ENCODE measurements at regions not wholly inside any gene's neighbourhood (a gene's known extent, or its start where the extent isn't known, plus 50 kb on each side); places are given as distances from the start of the nearest gene placed in this dataset.
"Not testable (repeated sequence)": the region's sequence is repeated elsewhere in the genome, so short reads cannot be mapped to it uniquely, and the experiment has no call there.

DNA sequence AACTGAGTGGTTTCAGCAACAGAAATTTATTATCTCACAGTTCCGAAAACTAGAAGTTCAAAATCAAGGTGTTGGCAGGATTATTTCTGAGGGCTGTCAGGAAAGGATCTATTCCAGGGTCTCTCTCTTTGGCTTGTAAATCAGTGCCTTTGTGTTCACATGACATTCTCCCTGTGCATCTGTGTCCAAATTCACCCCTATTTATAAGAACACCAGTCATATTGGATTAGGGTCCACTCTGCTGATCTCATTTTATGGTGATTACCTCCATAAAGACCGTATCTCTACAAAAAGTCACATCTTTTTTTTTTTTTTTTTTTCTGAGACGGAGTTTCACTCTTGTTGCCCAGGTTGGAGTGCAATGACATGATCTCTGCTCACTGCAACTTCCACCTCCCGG lies 68.6 kb upstream of the MARCKS start:
- no peak overlapping the region for H3K27ac ChIP-seq (ENCODE audit: low read depth, low read length)
- WGBS, 3 donors: 83 to 99% (median 95%) methylated on average over 4 of the region's 4 CpGs

DNA sequence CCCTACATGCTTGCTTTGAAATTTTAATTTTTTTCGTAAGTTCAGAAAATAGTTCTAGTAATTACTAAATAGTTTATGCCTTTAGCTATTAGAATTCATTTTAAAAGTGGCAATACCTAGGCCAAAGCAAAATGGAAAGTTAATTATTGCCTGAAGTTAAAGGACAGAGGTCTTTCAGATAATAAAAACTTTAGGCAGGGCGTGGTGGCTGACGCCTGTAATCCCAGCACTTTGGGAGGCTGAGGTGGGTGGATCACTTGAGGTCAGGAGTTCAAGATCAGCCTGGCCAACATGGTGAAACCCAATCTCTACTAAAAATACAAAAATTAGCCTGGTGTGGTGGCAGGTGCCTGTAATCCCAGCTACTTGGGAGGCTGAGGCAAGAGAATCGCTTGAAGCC lies 65.9 kb upstream of the MARCKS start:
- H3K27ac ChIP-seq (ENCODE audit: low read depth, low read length): not testable (repeated sequence)

GRCh38 chr6:113795371-113795770 lies 61.8 kb upstream of the MARCKS start:
- 55 to 85% (median 66%) methylated on average over 4 of the region's 4 CpGs for WGBS, 3 donors

More for the DNA sequence above, 65.9 kb upstream of the MARCKS start:
- WGBS, 3 donors: 92 to 97% (median 95%) methylated on average over 4 of the region's 4 CpGs

DNA sequence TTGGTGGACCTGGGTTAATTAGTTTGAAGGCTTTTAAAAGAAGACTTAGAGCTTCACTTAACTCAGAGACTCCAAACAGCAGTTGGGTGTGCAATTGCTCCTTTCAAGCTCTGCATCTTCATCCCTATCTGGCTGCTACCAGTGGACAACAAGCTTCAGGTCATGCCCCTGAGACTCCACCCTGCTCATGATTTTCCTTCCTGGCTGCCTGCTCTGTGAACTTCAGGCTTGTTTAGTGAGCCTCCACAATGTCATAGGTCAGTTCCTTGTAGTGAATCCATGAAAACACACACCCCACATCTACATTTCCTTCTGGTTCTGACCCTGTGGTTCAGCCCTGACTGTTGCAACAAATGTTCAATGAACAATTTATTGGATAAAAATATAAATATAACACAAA lies 61.1 kb upstream of the MARCKS start:
- H3K27ac ChIP-seq (ENCODE audit: low read depth, low read length): no peak overlapping the region

More at GRCh38 chr6:113795371-113795770, 61.8 kb upstream of the MARCKS start:
- not testable (repeated sequence) for H3K27ac ChIP-seq (ENCODE audit: low read depth, low read length)

- no peak overlapping the region for H3K27ac ChIP-seq (ENCODE audit: low read depth, low read length)
Observed at GRCh38 chr6:113802779-113803178, 54.4 kb upstream of the MARCKS start.

- WGBS, 3 donors: 60 to 79% (median 76%) methylated on average over 7 of the region's 7 CpGs
- H3K27ac ChIP-seq (ENCODE audit: low read depth, low read length): no peak overlapping the region
Observed at GRCh38 chr6:113805173-113805790, 51.9 kb upstream of the MARCKS start.

- no peak overlapping the region for H3K27ac ChIP-seq (ENCODE audit: low read depth, low read length)
- 82 to 84% (median 83%) methylated on average over 6 of the region's 6 CpGs for WGBS, 3 donors
Observed at GRCh38 chr6:113805811-113806495, 51.2 kb upstream of the MARCKS start.

Data from adipose tissue (tissue), 3 donors.